DND-41 (cell line): ENCODE measurements at regions not wholly inside any gene's neighbourhood (a gene's known extent, or its start where the extent isn't known, plus 50 kb on each side); places are given as distances from the start of the nearest gene placed in this dataset.

Source experiments
- ATAC-seq: fragments of 200-7000 bp; cut with Tn5 transposase; 3 replicates; pipeline ENCODE4 v1.9.1; 2021; ENCODE audit warnings: low read depth; ENCODE audit not compliant: insufficient read depth
- DNase-seq: peaks from one replicate; pipeline ENCODE4 v3.0.0-alpha.2; 2020
- H2AFZ ChIP-seq: 2 replicates; pipeline ENCODE4 v1.6.0; 2012; ENCODE audit warnings: low read depth, low read length
- H3K27ac ChIP-seq: 2 replicates; pipeline ENCODE4 v1.5.1; 2012; ENCODE audit warnings: low read length, inconsistent platforms
- H3K27me3 ChIP-seq: fragments of 200-600 bp; sonication (generic); 2 replicates; pipeline ENCODE4 v1.6.0; 2012; ENCODE audit warnings: low read length, mild to moderate bottlenecking, inconsistent platforms; ENCODE audit not compliant: insufficient read depth, poor library complexity
- H3K36me3 ChIP-seq: 2 replicates; pipeline ENCODE4 v1.5.1; 2012; ENCODE audit warnings: low read length, inconsistent platforms; ENCODE audit not compliant: insufficient read depth
- H3K4me1 ChIP-seq: 2 replicates; pipeline ENCODE4 v1.5.1; 2012; ENCODE audit warnings: mild to moderate bottlenecking, low read length; ENCODE audit not compliant: insufficient read depth
- H3K4me2 ChIP-seq: 2 replicates; pipeline ENCODE4 v1.6.0; 2012; ENCODE audit warnings: mild to moderate bottlenecking, moderate library complexity, low read length, inconsistent platforms; ENCODE audit not compliant: insufficient read depth
- H3K4me3 ChIP-seq, 2 experiments: fragments of 200-600 bp in 1 of 2; shearing (Covaris generic) in 1 of 2; 2 replicates each; pipeline ENCODE4 v1.5.1; 2012 to 2016; ENCODE audit warnings: inconsistent platforms in 2 of 2, low read length in 2 of 2, mild to moderate bottlenecking in 2 of 2, low read depth in 1 of 2, moderate library complexity in 1 of 2
- H3K79me2 ChIP-seq: 2 replicates; pipeline ENCODE4 v1.6.0; 2012; ENCODE audit warnings: low read length, inconsistent platforms; ENCODE audit not compliant: insufficient read depth
- H3K9ac ChIP-seq: 2 replicates; pipeline ENCODE4 v1.6.0; 2012; ENCODE audit warnings: low read depth, mild to moderate bottlenecking, inconsistent platforms, low read length, moderate library complexity
- H3K9me3 ChIP-seq: 2 replicates; pipeline ENCODE4 v1.5.1; 2012; ENCODE audit warnings: low read length, moderate library complexity, mild to moderate bottlenecking, inconsistent platforms; ENCODE audit not compliant: insufficient read depth, severe bottlenecking
- H4K20me1 ChIP-seq: 2 replicates; pipeline ENCODE4 v1.6.0; 2012; ENCODE audit warnings: low read length; ENCODE audit not compliant: insufficient read depth
- EZH2 ChIP-seq: IDR thresholded peaks from 3 replicates; pipeline ENCODE4 v1.6.1; 2012; ENCODE audit warnings: borderline replicate concordance, low read depth, mild to moderate bottlenecking, moderate library complexity, low read length, inconsistent platforms; ENCODE audit not compliant: severe bottlenecking
- TF ChIP-seq, protein P1 (sequence below): IDR thresholded peaks from 2 replicates; pipeline ENCODE4 v1.5.1; 2012; ENCODE audit warnings: borderline replicate concordance, low read length, moderate library complexity, mild to moderate bottlenecking; ENCODE audit not compliant: poor library complexity, severe bottlenecking; ENCODE audit errors: extremely low read depth

DNA sequence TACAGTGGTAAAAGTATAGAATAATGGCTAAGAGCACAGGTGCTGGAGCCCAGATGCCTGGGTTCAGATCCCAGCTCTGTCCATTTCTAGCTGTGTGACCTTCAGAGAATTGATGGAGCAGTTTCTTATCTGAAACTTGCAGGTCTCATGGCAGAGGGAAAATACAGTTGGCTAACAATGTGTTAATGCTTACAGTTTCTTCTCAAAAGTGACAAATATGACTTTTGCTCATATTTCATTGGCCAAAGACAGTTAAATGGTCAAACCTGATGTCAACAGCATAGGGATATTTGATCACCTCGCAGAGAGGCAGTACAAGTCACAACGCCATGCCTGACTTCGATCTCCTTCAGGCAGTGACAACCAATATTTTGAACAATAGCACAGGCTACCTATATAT is 60.2 kb upstream of the LCORL start:
- no peak overlapping the region for H2AFZ ChIP-seq
- H3K4me1 ChIP-seq: no peaks in the 10 kb centered on the region
- no peaks in the 10 kb centered on the region for H3K36me3 ChIP-seq
- no peaks in the 10 kb centered on the region for H3K9me3 ChIP-seq
- no peaks in the 10 kb centered on the region for H3K79me2 ChIP-seq
- H3K27me3 ChIP-seq: no peaks in the 10 kb centered on the region
- no peak for TF ChIP-seq EZH2
- TF ChIP-seq, protein P1, sequence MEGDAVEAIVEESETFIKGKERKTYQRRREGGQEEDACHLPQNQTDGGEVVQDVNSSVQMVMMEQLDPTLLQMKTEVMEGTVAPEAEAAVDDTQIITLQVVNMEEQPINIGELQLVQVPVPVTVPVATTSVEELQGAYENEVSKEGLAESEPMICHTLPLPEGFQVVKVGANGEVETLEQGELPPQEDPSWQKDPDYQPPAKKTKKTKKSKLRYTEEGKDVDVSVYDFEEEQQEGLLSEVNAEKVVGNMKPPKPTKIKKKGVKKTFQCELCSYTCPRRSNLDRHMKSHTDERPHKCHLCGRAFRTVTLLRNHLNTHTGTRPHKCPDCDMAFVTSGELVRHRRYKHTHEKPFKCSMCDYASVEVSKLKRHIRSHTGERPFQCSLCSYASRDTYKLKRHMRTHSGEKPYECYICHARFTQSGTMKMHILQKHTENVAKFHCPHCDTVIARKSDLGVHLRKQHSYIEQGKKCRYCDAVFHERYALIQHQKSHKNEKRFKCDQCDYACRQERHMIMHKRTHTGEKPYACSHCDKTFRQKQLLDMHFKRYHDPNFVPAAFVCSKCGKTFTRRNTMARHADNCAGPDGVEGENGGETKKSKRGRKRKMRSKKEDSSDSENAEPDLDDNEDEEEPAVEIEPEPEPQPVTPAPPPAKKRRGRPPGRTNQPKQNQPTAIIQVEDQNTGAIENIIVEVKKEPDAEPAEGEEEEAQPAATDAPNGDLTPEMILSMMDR: no peak
- H3K9ac ChIP-seq: no peak overlapping the region
- DNase-seq: no peak
- H4K20me1 ChIP-seq: no peaks in the 10 kb centered on the region
- no peak overlapping the region for H3K4me3 ChIP-seq
- no peak overlapping the region for H3K4me2 ChIP-seq
- H3K27ac ChIP-seq: no peak overlapping the region
- ATAC-seq: no peak

DNA sequence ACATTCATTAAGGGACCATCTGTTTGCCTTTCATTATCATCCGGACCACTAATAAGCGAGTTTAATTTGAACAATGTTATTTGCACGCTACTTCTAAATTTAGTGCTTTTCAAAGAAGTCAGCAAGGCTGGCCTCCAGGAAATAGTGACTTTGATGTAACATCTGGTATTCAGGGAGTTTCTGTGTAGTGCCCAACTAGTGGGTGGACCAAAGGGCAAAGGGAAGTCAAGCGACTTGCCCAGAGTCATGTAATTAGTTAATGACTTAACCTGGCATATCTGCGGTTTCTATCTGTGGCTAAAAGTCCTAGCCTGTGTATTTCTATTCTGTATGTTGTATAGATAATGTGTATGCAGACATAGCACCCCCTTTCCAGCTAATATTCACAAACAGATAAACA is 56.3 kb upstream of the LCORL start:
- no peak overlapping the region for H3K27ac ChIP-seq
- DNase-seq (no peak), ATAC-seq (no peak)
- H3K9me3 ChIP-seq: no peaks in the 10 kb centered on the region
- no peaks in the 10 kb centered on the region for H3K36me3 ChIP-seq
- peaks cover 6% of the 10 kb centered on the region; the same call in 1 of the 2 replicates for H3K4me1 ChIP-seq
- no peak overlapping the region for H3K4me2 ChIP-seq
- H3K27me3 ChIP-seq: no peaks in the 10 kb centered on the region
- TF ChIP-seq EZH2: no peak
- TF ChIP-seq, protein P1: no peak
- H3K9ac ChIP-seq: no peak overlapping the region
- no peaks in the 10 kb centered on the region for H4K20me1 ChIP-seq
- no peak overlapping the region for H2AFZ ChIP-seq
- H3K4me3 ChIP-seq: no peak overlapping the region
- no peaks in the 10 kb centered on the region for H3K79me2 ChIP-seq

DNA sequence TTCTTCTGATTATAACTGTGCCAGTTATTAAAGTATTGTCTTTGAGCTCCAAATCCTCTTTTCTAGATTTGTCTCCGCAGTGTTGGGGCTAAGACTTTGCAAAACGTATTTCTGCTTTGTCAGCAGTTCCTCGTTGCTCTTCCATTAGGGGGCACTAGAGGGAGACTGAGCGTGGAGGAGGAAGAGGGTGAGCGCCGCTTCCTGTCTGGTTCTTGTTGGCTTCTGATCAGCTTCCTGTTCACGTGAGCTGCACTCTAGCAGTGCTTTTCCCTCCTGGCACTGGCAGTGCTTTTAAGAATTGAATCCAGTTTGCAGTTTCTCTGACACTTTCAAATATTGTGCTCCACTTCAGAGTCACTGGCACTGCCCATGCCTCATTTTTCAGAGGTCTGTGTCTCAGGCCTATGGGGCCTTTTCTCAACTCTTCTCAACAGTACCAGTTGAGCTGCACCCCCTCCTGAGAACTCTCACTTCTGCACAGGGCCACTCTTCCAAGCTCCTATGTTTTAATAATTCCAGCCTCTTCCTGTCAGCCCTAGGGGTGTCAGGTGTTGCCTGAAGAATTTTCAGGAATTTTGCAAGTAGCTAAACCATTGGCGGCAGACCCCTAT is 54.4 kb upstream of the LCORL start:
- H4K20me1 ChIP-seq: no peaks in the 10 kb centered on the region
- H3K79me2 ChIP-seq: no peaks in the 10 kb centered on the region
- ATAC-seq (peak; percentile 92), DNase-seq (peak; percentile 64)
- no peaks in the 10 kb centered on the region for H3K36me3 ChIP-seq
- no peaks in the 10 kb centered on the region for H3K9me3 ChIP-seq
- H3K9ac ChIP-seq: no peak overlapping the region
- TF ChIP-seq, protein P1: peak; percentile 70
- TF ChIP-seq EZH2: no peak
- H3K4me2 ChIP-seq: no peak overlapping the region
- no peaks in the 10 kb centered on the region for H3K27me3 ChIP-seq
- H3K4me1 ChIP-seq: peaks cover 6% of the 10 kb centered on the region; the same call in 1 of the 2 replicates
- no peak overlapping the region for H3K27ac ChIP-seq
- H2AFZ ChIP-seq: peak overlapping the region; percentile 66; the same call in 1 of the 2 replicates
- H3K4me3 ChIP-seq: no peak overlapping the region

GRCh38 chr4:18071894-18072293 is 50.3 kb upstream of the LCORL start:
- Histone ChIP-seq H3K9ac (no peak overlapping the region), H3K27ac (no peak overlapping the region), H3K4me1 (peaks cover 6% of the 10 kb centered on the region; the same call in 1 of the 2 replicates), H3K36me3 (no peaks in the 10 kb centered on the region), H3K9me3 (no peaks in the 10 kb centered on the region), H4K20me1 (no peaks in the 10 kb centered on the region), H3K27me3 (no peaks in the 10 kb centered on the region), H2AFZ (no peak overlapping the region), H3K79me2 (no peaks in the 10 kb centered on the region), H3K4me3 (no peak overlapping the region), H3K4me2 (no peak overlapping the region)
- DNase-seq (no peak), ATAC-seq (no peak)
- TF ChIP-seq EZH2: no peak
- TF ChIP-seq, protein P1: no peak
